Astrocyte (in vitro differentiated cells and primary cell): ENCODE measurements at regions not wholly inside any gene's neighbourhood (a gene's known extent, or its start where the extent isn't known, plus 50 kb on each side); places are given as distances from the start of the nearest gene placed in this dataset.

Experiments
- DNase-seq: peaks from one replicate; pipeline ENCODE4 v3.0.0-alpha.2; 2010; ENCODE audit warnings: low read depth
- FAIRE-seq: peaks from 2 replicates; lab custom pipeline; 2011; peaks lifted over from hg19 to GRCh38; lab: Jason Lieb, UNC
- H2AFZ ChIP-seq: 2 replicates; pipeline ENCODE4 v1.6.0; 2012; ENCODE audit warnings: low read depth, low read length, inconsistent platforms
- H3K27ac ChIP-seq: 2 replicates; pipeline ENCODE4 v1.5.1; 2011; ENCODE audit warnings: low read depth, low read length, inconsistent platforms
- H3K27me3 ChIP-seq: 2 replicates; pipeline ENCODE4 v1.6.0; 2011; ENCODE audit warnings: low read length, inconsistent platforms; ENCODE audit not compliant: insufficient read depth
- H3K36me3 ChIP-seq: 2 replicates; pipeline ENCODE4 v1.5.1; 2011; ENCODE audit warnings: low read length, inconsistent platforms; ENCODE audit not compliant: insufficient read depth
- H3K4me1 ChIP-seq: 2 replicates; pipeline ENCODE4 v1.5.1; 2011; ENCODE audit warnings: low read length, inconsistent platforms; ENCODE audit not compliant: insufficient read depth
- H3K4me2 ChIP-seq: 2 replicates; pipeline ENCODE4 v1.6.0; 2012; ENCODE audit warnings: low read length, inconsistent platforms
- H3K4me3 ChIP-seq: 2 replicates; pipeline ENCODE4 v1.5.1; 2011; ENCODE audit warnings: low read depth, mild to moderate bottlenecking, low read length, inconsistent platforms; ENCODE audit not compliant: insufficient read depth
- H3K79me2 ChIP-seq: 2 replicates; pipeline ENCODE4 v1.6.0; 2012; ENCODE audit warnings: mild to moderate bottlenecking, low read length, inconsistent platforms; ENCODE audit not compliant: insufficient read depth
- H3K9ac ChIP-seq: 2 replicates; pipeline ENCODE4 v1.6.0; 2012; ENCODE audit warnings: mild to moderate bottlenecking, low read length, inconsistent platforms
- H3K9me3 ChIP-seq: 2 replicates; pipeline ENCODE4 v1.5.1; 2012; ENCODE audit warnings: low read depth, mild to moderate bottlenecking, low read length, inconsistent platforms; ENCODE audit not compliant: insufficient read depth
- H4K20me1 ChIP-seq: 2 replicates; pipeline ENCODE4 v1.6.0; 2012; ENCODE audit warnings: low read length, inconsistent platforms; ENCODE audit not compliant: insufficient read depth
- H3K27ac Mint-ChIP-seq: one replicate; pipeline ENCODE4 v1.8.0; 2021; ENCODE audit warnings: mild to moderate bottlenecking, mixed read lengths; ENCODE audit not compliant: unreplicated experiment
- H3K27me3 Mint-ChIP-seq: one replicate; pipeline ENCODE4 v1.8.0; 2021; ENCODE audit warnings: low read depth, mixed read lengths; ENCODE audit not compliant: unreplicated experiment
- H3K36me3 Mint-ChIP-seq: one replicate; pipeline ENCODE4 v1.8.0; 2021; ENCODE audit warnings: low read depth, mixed read lengths; ENCODE audit not compliant: unreplicated experiment
- H3K4me1 Mint-ChIP-seq: one replicate; pipeline ENCODE4 v1.8.0; 2021; ENCODE audit warnings: low read depth, mixed read lengths; ENCODE audit not compliant: unreplicated experiment
- H3K4me3 Mint-ChIP-seq: one replicate; pipeline ENCODE4 v1.8.0; 2021; ENCODE audit warnings: mild to moderate bottlenecking, moderate library complexity, mixed read lengths; ENCODE audit not compliant: unreplicated experiment
- H3K9me3 Mint-ChIP-seq: one replicate; pipeline ENCODE4 v1.8.0; 2021; ENCODE audit warnings: mild to moderate bottlenecking, mixed read lengths; ENCODE audit not compliant: unreplicated experiment
- EZH2 ChIP-seq: IDR thresholded peaks from 2 replicates; pipeline ENCODE4 v1.6.1; 2012; ENCODE audit warnings: mild to moderate bottlenecking, low read length, inconsistent platforms; ENCODE audit not compliant: insufficient read depth
- TF ChIP-seq, protein P1 (sequence below): IDR thresholded peaks from 2 replicates; pipeline ENCODE4 v1.5.1; 2011; ENCODE audit warnings: low read depth, mild to moderate bottlenecking, inconsistent platforms, low read length, moderate library complexity; ENCODE audit not compliant: insufficient read depth

DNA sequence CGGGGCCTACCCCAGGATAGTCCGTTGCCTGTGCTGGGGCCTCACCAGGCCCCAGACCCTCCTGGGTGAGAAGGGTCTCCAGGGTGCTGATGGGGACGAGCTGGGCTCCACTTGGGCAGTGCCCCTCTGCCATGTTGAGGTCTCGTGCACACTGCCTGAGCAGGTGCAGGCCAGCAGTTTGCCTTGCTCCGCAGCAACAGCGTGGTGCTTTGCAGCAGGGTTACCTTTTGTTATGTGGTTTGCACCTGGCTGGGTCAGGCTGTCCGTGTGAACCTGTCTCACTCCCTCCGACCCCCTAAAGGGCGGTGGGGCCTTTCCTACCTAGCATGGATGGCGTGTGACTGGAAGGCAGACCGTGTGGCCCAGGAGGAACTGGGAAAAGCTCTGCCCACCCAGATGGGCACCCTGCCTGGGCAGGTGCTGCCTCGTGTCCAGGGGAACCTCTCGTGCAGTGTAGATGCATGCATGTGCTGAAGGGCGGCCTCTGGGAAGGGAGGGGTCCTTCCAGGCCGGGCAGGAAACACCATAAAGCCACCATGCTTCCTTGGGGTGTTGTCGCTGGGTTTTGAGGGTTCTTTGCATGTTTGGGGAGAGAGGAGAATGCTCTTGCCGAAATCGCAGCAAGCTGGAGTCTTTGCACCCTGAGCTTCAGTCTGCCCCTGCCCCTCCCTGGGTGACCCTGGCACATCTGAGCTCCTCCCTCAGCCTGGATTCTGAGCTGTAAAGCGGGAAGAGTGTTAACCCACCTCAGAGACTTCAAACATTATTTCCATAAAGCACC lies 75.4 kb upstream of the PPARA start:
- H3K27me3 ChIP-seq = no peaks in the 10 kb centered on the region
- H3K79me2 ChIP-seq = peaks cover 93% of the 10 kb centered on the region
- Mint-ChIP-seq H3K36me3 (no peaks in the 10 kb centered on the region), H3K4me3 (no peak overlapping the region), H3K9me3 (no peaks in the 10 kb centered on the region), H3K4me1 (peaks cover 7% of the 10 kb centered on the region), H3K27ac (no peak overlapping the region), H3K27me3 (peaks cover 55% of the 10 kb centered on the region)
- FAIRE-seq (no peak), DNase-seq (no peak)
- TF ChIP-seq, protein P1, sequence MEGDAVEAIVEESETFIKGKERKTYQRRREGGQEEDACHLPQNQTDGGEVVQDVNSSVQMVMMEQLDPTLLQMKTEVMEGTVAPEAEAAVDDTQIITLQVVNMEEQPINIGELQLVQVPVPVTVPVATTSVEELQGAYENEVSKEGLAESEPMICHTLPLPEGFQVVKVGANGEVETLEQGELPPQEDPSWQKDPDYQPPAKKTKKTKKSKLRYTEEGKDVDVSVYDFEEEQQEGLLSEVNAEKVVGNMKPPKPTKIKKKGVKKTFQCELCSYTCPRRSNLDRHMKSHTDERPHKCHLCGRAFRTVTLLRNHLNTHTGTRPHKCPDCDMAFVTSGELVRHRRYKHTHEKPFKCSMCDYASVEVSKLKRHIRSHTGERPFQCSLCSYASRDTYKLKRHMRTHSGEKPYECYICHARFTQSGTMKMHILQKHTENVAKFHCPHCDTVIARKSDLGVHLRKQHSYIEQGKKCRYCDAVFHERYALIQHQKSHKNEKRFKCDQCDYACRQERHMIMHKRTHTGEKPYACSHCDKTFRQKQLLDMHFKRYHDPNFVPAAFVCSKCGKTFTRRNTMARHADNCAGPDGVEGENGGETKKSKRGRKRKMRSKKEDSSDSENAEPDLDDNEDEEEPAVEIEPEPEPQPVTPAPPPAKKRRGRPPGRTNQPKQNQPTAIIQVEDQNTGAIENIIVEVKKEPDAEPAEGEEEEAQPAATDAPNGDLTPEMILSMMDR = no peak
- no peak for TF ChIP-seq EZH2
- no peaks in the 10 kb centered on the region for H3K9me3 ChIP-seq
- peaks cover 8% of the 10 kb centered on the region for H3K36me3 ChIP-seq
- peak overlapping the region; percentile 96 for H3K9ac ChIP-seq
- H2AFZ ChIP-seq = no peak overlapping the region
- H3K4me2 ChIP-seq = peak overlapping the region; percentile 94
- peaks cover 46% of the 10 kb centered on the region for H3K4me1 ChIP-seq
- peak overlapping the region; percentile 90 for H3K27ac ChIP-seq
- H3K4me3 ChIP-seq = peak overlapping the region; percentile 99
- H4K20me1 ChIP-seq = peaks cover 63% of the 10 kb centered on the region

DNA sequence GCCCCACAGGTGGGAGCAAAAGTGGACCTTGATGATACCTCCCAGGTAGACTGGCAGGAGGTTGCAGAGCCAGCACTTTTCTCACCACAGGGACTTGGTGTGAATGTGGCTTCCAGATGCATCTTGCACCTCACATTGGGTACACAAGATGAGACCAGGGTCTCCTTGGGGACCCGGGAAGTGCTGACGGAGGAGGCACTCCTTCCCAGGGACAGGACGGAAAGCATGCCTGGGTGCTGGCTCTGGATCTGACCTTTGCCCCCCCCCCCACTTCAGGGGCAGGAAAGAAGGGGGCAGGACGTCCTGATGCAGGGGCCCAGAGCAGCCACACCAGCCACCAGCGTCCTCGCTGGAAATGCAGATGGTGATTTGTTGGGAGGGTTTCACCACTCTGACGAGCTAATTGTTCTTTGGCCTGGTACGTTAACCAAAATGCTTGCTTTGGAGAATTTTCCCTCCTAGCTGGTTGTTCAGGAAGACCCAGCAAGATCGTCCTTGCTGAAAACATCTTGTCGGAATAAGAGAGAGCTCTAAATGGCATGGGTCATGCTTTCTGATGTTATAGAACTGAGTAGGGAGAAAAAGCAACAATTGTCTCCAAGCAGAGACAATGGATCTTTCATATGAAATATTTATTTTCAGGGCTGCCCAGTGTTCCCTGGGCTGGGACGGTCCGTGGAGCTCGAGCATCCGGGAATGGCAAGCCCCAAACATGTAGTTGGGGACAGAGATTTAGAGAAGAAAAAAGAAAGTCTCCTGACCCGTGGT lies 74.4 kb upstream of the PPARA start:
- H3K4me3 ChIP-seq = peak overlapping the region; percentile 99
- DNase-seq = no peak
- H3K27ac ChIP-seq = peak overlapping the region; percentile 90
- H3K9ac ChIP-seq = peak overlapping the region; percentile 96
- peaks cover 45% of the 10 kb centered on the region for H3K4me1 ChIP-seq
- FAIRE-seq = no peak
- H3K36me3 ChIP-seq = peaks cover 8% of the 10 kb centered on the region
- H4K20me1 ChIP-seq = peaks cover 66% of the 10 kb centered on the region
- no peak overlapping the region for H2AFZ ChIP-seq
- Mint-ChIP-seq H3K4me1 (peaks cover 7% of the 10 kb centered on the region), H3K9me3 (no peaks in the 10 kb centered on the region), H3K27ac (no peak overlapping the region), H3K4me3 (no peak overlapping the region), H3K27me3 (peaks cover 57% of the 10 kb centered on the region), H3K36me3 (no peaks in the 10 kb centered on the region)
- no peaks in the 10 kb centered on the region for H3K9me3 ChIP-seq
- TF ChIP-seq, protein P1 = no peak
- no peak for TF ChIP-seq EZH2
- H3K27me3 ChIP-seq = no peaks in the 10 kb centered on the region
- peak overlapping the region; percentile 94 for H3K4me2 ChIP-seq
- H3K79me2 ChIP-seq = peaks cover 94% of the 10 kb centered on the region
